Dendritic cell treated with granulocyte-macrophage colony-stimulating factor and Interleukin-4, amounts not matched to agents 40 ng/mL and 50 ng/mL, for 4 days (primary cell): ENCODE measurements at regions not wholly inside any gene's neighbourhood (a gene's known extent, or its start where the extent isn't known, plus 50 kb on each side); places are given as distances from the start of the nearest gene placed in this dataset.
"Not testable (repeated sequence)": the region's sequence is repeated elsewhere in the genome, so short reads cannot be mapped to it uniquely, and the experiment has no call there.

Source experiments
- H3K27ac Mint-ChIP-seq: one replicate; pipeline ENCODE4 v1.8.0; 2022; ENCODE audit warnings: mild to moderate bottlenecking, mixed read lengths
- H3K27me3 Mint-ChIP-seq: one replicate; pipeline ENCODE4 v1.8.0; 2022; ENCODE audit warnings: mild to moderate bottlenecking, mixed read lengths
- H3K36me3 Mint-ChIP-seq: one replicate; pipeline ENCODE4 v1.8.0; 2022; ENCODE audit warnings: low read depth, mixed read lengths
- H3K4me1 Mint-ChIP-seq: one replicate; pipeline ENCODE4 v1.8.0; 2022; ENCODE audit warnings: low read depth, mixed read lengths
- H3K4me3 Mint-ChIP-seq: one replicate; pipeline ENCODE4 v1.8.0; 2022; ENCODE audit warnings: mild to moderate bottlenecking, moderate library complexity, mixed read lengths
- H3K9me3 Mint-ChIP-seq: one replicate; pipeline ENCODE4 v1.8.0; 2022; ENCODE audit warnings: mixed read lengths
- intact Hi-C: fragments of 100-400 bp; cut with micrococcal nuclease; formaldehyde crosslinking; loops from one replicate; pipeline ENCODE4 v1.15.0; 2022

DNA sequence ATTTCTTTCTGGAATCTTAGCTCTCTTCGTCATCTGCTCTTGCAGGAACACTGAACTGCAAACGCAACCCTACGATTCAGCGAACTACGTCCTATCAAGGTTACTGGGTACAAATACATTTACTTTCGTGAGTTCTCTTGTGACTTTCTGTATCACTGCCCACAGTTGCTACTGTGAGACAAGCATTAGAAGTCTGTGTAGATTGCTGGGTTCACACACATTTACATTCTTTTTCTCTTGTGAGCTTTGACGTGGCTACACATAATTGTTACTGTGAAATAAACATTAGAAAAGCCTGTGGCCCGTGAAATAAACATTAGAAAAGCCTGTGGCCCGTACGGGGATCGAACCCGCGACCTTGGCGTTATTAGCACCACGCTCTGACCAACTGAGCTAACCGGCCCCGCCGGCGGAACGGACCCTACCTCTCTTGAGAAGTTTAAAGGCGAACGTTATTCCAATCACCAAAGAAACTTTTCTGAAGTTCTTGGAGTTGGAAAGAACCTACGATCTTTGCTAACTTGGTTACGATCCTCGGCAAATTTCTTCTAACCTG is 61.2 kb upstream of the ZNF322 start:
- H3K27ac Mint-ChIP-seq, H3K4me1 Mint-ChIP-seq, H3K27me3 Mint-ChIP-seq, H3K36me3 Mint-ChIP-seq, intact Hi-C loops, H3K9me3 Mint-ChIP-seq, H3K4me3 Mint-ChIP-seq: not testable (repeated sequence)

DNA sequence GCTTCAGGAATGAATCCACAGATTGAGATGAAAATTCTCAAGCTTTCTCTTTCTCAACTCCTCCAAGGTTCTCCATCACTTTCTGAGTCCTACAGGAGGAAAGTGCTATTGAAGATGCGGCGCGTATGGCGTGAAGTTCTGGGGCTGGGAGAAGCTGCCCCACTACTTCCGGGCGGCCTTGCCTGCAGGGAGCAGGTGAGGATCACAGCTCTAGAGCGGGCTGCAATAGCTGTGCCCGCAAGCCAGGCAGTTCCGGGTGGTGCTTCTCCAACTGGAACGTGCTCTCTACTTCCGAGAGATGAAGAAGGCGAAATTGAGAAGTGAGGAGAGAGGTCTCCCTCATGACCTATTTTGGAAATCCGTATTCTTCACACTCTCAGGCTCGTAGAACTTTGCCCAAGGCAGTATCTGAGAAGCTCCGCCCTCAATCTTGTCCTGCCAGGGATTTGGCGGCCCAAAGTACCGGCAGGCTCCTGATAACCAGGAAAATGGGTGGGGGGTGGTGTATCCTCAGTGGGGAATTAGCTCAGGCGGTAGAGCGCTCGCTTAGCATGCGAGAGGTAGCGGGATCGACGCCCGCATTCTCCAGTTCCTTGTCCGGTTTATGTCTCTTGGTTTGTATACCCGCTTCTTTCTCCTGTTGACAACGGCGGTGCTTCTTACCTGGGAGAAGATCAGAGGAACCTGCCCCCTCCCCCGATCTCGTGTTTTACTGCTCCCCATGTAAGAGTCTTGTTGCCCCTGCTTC is 70.6 kb upstream of the ZNF322 start:
- H3K27me3 Mint-ChIP-seq, H3K36me3 Mint-ChIP-seq, H3K9me3 Mint-ChIP-seq, H3K27ac Mint-ChIP-seq, intact Hi-C loops, H3K4me3 Mint-ChIP-seq, H3K4me1 Mint-ChIP-seq: not testable (repeated sequence)

DNA sequence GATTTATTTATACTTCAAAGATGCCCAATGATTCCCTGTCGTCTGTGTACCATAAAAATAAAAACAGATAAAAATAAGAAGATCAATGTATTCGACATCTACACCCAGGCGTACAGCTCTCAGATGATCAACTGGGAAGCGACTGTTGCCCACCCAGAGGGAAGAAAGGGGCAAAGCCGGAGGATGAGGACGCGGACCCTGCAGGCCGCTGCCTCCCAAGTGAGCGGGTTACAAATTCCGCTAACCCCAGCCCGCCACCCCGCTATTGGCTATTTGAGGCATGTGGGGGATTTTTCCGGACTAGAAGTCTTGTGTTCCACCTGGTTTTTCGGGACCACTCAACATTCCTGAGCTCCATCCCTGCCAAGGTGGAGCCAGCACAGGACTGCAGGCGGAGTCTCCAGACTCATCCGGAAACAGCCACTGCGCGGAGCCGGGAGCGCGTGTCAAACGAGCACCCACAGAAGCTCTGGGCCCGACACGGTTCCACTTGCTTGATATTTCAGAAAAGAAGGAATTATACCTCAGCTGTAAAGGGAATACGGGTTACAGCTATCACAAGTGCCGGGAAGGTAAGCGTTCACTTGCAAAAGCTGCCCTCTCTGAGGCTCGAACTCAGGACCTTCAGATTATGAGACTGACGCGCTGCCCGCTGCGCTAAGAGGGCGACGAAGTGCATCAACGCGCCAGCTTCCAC is 75.4 kb upstream of the ZNF322 start:
- intact Hi-C loops, H3K27ac Mint-ChIP-seq, H3K4me1 Mint-ChIP-seq, H3K27me3 Mint-ChIP-seq, H3K4me3 Mint-ChIP-seq, H3K36me3 Mint-ChIP-seq, H3K9me3 Mint-ChIP-seq: not testable (repeated sequence)

GRCh38 chr6:26739811-26740210 is 80.3 kb upstream of the ZNF322 start:
- intact Hi-C loops = no loop called here
- peaks cover 32% of the 10 kb centered on the region for H3K27me3 Mint-ChIP-seq

GRCh38 chr6:26743157-26743821 is 83.7 kb upstream of the ZNF322 start:
- H3K36me3 Mint-ChIP-seq = no peaks in the 10 kb centered on the region
- H3K4me3 Mint-ChIP-seq = no peak overlapping the region
- H3K9me3 Mint-ChIP-seq = peaks cover 51% of the 10 kb centered on the region
- no peak overlapping the region for H3K27ac Mint-ChIP-seq
- H3K4me1 Mint-ChIP-seq = peaks cover 7% of the 10 kb centered on the region
- H3K27me3 Mint-ChIP-seq = peaks cover 53% of the 10 kb centered on the region
- intact Hi-C loops = no loop called here

More at GRCh38 chr6:26739811-26740210, 80.3 kb upstream of the ZNF322 start:
- no peak overlapping the region for H3K4me3 Mint-ChIP-seq
- no peaks in the 10 kb centered on the region for H3K36me3 Mint-ChIP-seq
- H3K4me1 Mint-ChIP-seq = peaks cover 7% of the 10 kb centered on the region
- peaks cover 30% of the 10 kb centered on the region for H3K9me3 Mint-ChIP-seq
- no peak overlapping the region for H3K27ac Mint-ChIP-seq

DNA sequence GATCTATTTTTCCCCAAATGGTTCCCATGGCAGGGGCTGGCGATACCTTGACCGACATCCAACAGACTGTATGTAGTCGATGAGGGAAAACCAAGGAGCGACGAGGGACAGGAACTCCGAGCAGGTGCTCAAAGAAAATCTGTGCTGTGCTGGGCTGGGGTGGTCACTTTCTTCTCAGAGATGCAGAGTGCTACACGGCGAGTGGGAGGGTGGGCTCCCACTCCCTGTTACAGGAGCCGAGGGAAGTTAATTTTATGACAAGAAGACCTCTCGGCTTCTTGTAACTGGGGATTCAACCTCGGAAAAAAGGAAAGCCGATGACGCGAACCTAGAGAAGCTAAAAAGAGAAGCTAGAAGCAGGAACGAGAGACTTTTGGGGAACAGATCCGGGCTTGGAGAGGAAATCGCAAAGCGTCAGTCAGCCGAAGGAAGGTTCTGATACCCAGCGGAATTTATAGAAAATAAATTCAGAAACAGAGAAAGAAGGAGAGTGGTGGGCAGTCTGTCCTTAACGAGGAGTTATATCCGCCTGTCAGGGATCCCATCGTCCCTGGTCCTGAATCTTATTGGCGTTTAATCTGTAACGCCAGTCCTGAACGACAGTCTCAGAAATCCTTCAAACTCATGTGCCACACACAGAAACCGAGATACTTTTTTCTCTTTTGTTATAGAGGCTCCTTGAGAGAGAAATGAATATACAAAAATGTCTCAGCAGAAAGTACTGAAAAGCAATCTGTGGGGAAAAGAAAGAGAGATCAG is 84.6 kb upstream of the ZNF322 start:
- intact Hi-C loops = no loop called here

DNA sequence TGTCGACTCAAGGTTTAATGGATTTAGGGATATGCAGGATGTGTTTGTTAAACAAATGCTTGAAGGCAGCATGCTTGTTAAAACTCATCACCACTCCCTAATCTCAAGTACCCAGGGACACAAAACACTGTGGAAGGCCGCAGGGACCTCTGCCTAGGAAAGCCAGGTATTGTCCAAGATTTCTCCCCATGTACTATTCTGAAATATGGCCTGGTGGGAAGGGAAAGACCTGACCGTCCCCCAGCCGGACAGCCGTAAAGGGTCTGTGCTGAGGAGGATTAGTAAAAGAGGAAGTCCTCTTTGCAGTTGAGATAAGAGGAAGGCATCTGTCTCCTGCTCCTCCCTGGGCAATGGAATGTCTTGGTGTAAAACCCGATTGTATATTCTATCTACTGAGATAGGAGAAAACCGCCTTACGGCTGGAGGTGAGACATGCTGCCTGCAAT is 85.3 kb upstream of the ZNF322 start:
- intact Hi-C loops, H3K4me3 Mint-ChIP-seq, H3K27ac Mint-ChIP-seq, H3K4me1 Mint-ChIP-seq, H3K36me3 Mint-ChIP-seq: not testable (repeated sequence)
- Mint-ChIP-seq H3K27me3 (peaks cover 68% of the 10 kb centered on the region), H3K9me3 (peaks cover 61% of the 10 kb centered on the region)

More for the DNA sequence above, 84.6 kb upstream of the ZNF322 start:
- H3K9me3 Mint-ChIP-seq = peaks cover 59% of the 10 kb centered on the region
- H3K27ac Mint-ChIP-seq = no peak overlapping the region
- no peak overlapping the region for H3K4me3 Mint-ChIP-seq
- peaks cover 61% of the 10 kb centered on the region for H3K27me3 Mint-ChIP-seq
- no peaks in the 10 kb centered on the region for H3K36me3 Mint-ChIP-seq
- H3K4me1 Mint-ChIP-seq = peaks cover 7% of the 10 kb centered on the region

- intact Hi-C loops, H3K4me3 Mint-ChIP-seq, H3K4me1 Mint-ChIP-seq, H3K36me3 Mint-ChIP-seq, H3K27ac Mint-ChIP-seq: not testable (repeated sequence)
- Mint-ChIP-seq H3K27me3 (peaks cover 75% of the 10 kb centered on the region), H3K9me3 (peaks cover 61% of the 10 kb centered on the region)
Measured at GRCh38 chr6:26745964-26746363, 86.4 kb upstream of the ZNF322 start.

DNA sequence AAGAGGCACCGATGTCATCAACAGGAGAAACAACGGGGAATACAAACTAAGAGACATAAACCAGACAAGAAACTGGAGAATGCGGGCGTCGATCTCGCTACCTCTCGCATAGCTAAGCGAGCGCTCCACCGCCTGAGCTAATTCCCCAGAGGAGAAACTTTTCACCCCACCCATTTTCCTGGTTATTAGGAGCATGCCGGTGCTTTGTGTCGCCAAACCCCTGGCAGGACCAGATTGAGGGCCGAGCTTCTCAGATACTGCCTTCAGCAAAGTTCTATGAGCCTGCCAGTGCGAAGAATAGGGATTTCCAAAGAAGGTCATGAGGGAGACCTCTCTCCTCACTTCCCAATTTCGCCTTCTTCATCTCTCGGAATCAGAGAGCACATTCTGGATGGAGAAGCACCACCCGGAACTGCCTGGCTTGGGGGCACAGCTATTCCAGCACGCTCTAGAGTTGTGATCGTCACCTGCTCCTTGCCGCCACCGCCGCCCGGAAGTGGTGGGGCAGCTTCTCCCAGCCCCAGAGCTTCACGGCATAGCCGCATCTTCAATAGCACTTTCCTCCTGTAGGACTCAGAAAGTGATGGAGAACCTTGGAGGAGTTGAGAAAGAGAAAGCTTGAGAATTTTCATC is 89.7 kb upstream of the ZNF322 start:
- peaks cover 36% of the 10 kb centered on the region for H3K9me3 Mint-ChIP-seq
- intact Hi-C loops, H3K4me1 Mint-ChIP-seq, H3K4me3 Mint-ChIP-seq, H3K27ac Mint-ChIP-seq, H3K36me3 Mint-ChIP-seq: not testable (repeated sequence)
- H3K27me3 Mint-ChIP-seq = peaks cover 56% of the 10 kb centered on the region

GRCh38 chr6:26749759-26750126 is 90.2 kb upstream of the ZNF322 start:
- H3K36me3 Mint-ChIP-seq, H3K4me1 Mint-ChIP-seq, H3K27ac Mint-ChIP-seq, intact Hi-C loops, H3K4me3 Mint-ChIP-seq: not testable (repeated sequence)
- Mint-ChIP-seq H3K9me3 (peaks cover 31% of the 10 kb centered on the region), H3K27me3 (peaks cover 56% of the 10 kb centered on the region)

- Mint-ChIP-seq H3K36me3 (no peaks in the 10 kb centered on the region), H3K4me3 (no peak overlapping the region), H3K4me1 (no peaks in the 10 kb centered on the region), H3K27ac (no peak overlapping the region), H3K9me3 (peaks cover 19% of the 10 kb centered on the region), H3K27me3 (peaks cover 55% of the 10 kb centered on the region)
- intact Hi-C loops = no loop called here
Measured at GRCh38 chr6:26754212-26754611, 94.7 kb upstream of the ZNF322 start.

GRCh38 chr6:26754801-26755200 is 95.3 kb upstream of the ZNF322 start:
- H3K27me3 Mint-ChIP-seq = peaks cover 52% of the 10 kb centered on the region
- H3K4me3 Mint-ChIP-seq, H3K27ac Mint-ChIP-seq, H3K4me1 Mint-ChIP-seq, intact Hi-C loops, H3K36me3 Mint-ChIP-seq: not testable (repeated sequence)
- peaks cover 19% of the 10 kb centered on the region for H3K9me3 Mint-ChIP-seq

GRCh38 chr6:26756067-26756805 is 96.7 kb upstream of the ZNF322 start:
- peaks cover 46% of the 10 kb centered on the region for H3K27me3 Mint-ChIP-seq
- intact Hi-C loops, H3K4me3 Mint-ChIP-seq: not testable (repeated sequence)

More at GRCh38 chr6:26756067-26756805, 96.7 kb upstream of the ZNF322 start:
- peaks cover 19% of the 10 kb centered on the region for H3K9me3 Mint-ChIP-seq
- H3K36me3 Mint-ChIP-seq, H3K4me1 Mint-ChIP-seq, H3K27ac Mint-ChIP-seq: not testable (repeated sequence)
